ENCODE measurements at regions not wholly inside any gene's neighbourhood (a gene's known extent, or its start where the extent isn't known, plus 50 kb on each side); places are given as distances from the start of the nearest gene placed in this dataset.

DNA sequence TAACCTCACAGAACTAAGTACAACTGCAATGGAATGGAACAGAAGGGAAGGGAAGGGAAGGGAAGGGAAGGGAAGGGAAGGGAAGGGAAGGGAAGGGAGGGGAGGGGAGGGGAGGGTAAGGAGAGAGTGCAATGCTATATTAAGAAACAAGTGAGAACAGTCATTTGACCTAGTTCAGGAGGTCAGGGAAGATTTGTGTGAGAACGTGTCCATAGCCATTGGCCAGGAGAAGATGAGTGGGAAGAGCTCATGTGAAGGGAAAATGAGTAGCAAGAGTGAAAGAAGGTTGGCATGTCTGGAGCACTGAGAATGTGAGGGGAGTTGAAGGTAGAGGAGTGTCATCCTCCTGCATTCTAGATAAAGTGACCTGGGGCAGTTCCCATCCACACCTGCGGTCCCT, 481.6 kb downstream of the IRS1 start:
- no peak overlapping the region for H3K14ac ChIP-seq (ENCODE audit: insufficient read depth, low read length)
- no peak overlapping the region for H3K27ac ChIP-seq (ENCODE audit: insufficient read length, low read depth, low read length)
- Mint-ChIP-seq H3K4me3 (no peak overlapping the region), H3K4me1 (no peaks in the 10 kb centered on the region), H3K27me3 (ENCODE audit: low read depth) (no peaks in the 10 kb centered on the region), H3K9me3 (no peaks in the 10 kb centered on the region), H3K36me3 (ENCODE audit: insufficient read depth in 1 of 3, low read depth in 3 of 3) (no peaks in the 10 kb centered on the region; a peak in 1 of 7 replicates), H3K27ac (no peak overlapping the region)
- H2BK120ac ChIP-seq (ENCODE audit: low read depth, low read length, poor library complexity, severe bottlenecking), result no peak overlapping the region
- no CpG with 5 or more reads among the region's 2 CpGs for WGBS (ENCODE audit: extremely low coverage, insufficient read length, low lambda C conversion rate)
- H3T11ph ChIP-seq (ENCODE audit: low read length), result no peak overlapping the region
- H4K20me1 ChIP-seq (ENCODE audit: control insufficient read depth, insufficient read depth, insufficient read length), result no peaks in the 10 kb centered on the region
- no peak overlapping the region for H2BK15ac ChIP-seq (ENCODE audit: low read depth, low read length)
- H4K91ac ChIP-seq (ENCODE audit: insufficient read length, low read depth, low read length), result no peak overlapping the region
- no peak overlapping the region for H3K23ac ChIP-seq (ENCODE audit: insufficient read length, low read depth, low read length)
- DNase-seq, result no peak
- H2AFZ ChIP-seq (ENCODE audit: low read length), result no peak overlapping the region
- H3K18ac ChIP-seq (ENCODE audit: insufficient read length, low read depth, low read length), result no peak overlapping the region
- no peak overlapping the region for H3K56ac ChIP-seq (ENCODE audit: insufficient read length, low read depth, low read length)
- TF ChIP-seq, protein P1, sequence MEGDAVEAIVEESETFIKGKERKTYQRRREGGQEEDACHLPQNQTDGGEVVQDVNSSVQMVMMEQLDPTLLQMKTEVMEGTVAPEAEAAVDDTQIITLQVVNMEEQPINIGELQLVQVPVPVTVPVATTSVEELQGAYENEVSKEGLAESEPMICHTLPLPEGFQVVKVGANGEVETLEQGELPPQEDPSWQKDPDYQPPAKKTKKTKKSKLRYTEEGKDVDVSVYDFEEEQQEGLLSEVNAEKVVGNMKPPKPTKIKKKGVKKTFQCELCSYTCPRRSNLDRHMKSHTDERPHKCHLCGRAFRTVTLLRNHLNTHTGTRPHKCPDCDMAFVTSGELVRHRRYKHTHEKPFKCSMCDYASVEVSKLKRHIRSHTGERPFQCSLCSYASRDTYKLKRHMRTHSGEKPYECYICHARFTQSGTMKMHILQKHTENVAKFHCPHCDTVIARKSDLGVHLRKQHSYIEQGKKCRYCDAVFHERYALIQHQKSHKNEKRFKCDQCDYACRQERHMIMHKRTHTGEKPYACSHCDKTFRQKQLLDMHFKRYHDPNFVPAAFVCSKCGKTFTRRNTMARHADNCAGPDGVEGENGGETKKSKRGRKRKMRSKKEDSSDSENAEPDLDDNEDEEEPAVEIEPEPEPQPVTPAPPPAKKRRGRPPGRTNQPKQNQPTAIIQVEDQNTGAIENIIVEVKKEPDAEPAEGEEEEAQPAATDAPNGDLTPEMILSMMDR (conservative IDR thresholded peaks at IDR 0.05), result no peak
- H3K4me1 ChIP-seq (ENCODE audit: insufficient read depth, low read length), result no peaks in the 10 kb centered on the region
- H3K79me2 ChIP-seq (ENCODE audit: insufficient read depth, low read length), result no peaks in the 10 kb centered on the region
- H3K9ac ChIP-seq (ENCODE audit: extremely low read depth, insufficient read length, low read length), result no peak overlapping the region
- no peaks in the 10 kb centered on the region for H3K27me3 ChIP-seq (ENCODE audit: insufficient read depth, low read length)
- H4K5ac ChIP-seq (ENCODE audit: insufficient read length, low read depth, low read length), result no peak overlapping the region
- H3K79me1 ChIP-seq (ENCODE audit: insufficient read depth, low read depth, low read length, poor library complexity, severe bottlenecking), result no peaks in the 10 kb centered on the region
- no peak overlapping the region for H2BK12ac ChIP-seq (ENCODE audit: insufficient read length, low read depth, low read length)
- no peak overlapping the region for H2BK5ac ChIP-seq (ENCODE audit: insufficient read length, low read length)
- H3K9me3 ChIP-seq (ENCODE audit: control insufficient read depth, low read depth, low read length), result no peaks in the 10 kb centered on the region
- H4K8ac ChIP-seq (replicated peaks; ENCODE audit: insufficient read length, low read depth, low read length), result no peak overlapping the region
- H3K4me2 ChIP-seq (ENCODE audit: insufficient read depth, insufficient read length, low read length), result no peak overlapping the region
- H2BK20ac ChIP-seq (ENCODE audit: low read depth, low read length, poor library complexity, severe bottlenecking), result no peak overlapping the region
- no peak overlapping the region for H3K4ac ChIP-seq (ENCODE audit: low read depth, low read length)
- H2AK5ac ChIP-seq (ENCODE audit: insufficient read length, low read length), result no peak overlapping the region
- no peaks in the 10 kb centered on the region for H3K23me2 ChIP-seq (ENCODE audit: insufficient read length, low read depth, low read length, poor library complexity, severe bottlenecking)

Data from H9 (cell line).